ENCODE measurements at regions not wholly inside any gene's neighbourhood (a gene's known extent, or its start where the extent isn't known, plus 50 kb on each side); places are given as distances from the start of the nearest gene placed in this dataset.

DNA sequence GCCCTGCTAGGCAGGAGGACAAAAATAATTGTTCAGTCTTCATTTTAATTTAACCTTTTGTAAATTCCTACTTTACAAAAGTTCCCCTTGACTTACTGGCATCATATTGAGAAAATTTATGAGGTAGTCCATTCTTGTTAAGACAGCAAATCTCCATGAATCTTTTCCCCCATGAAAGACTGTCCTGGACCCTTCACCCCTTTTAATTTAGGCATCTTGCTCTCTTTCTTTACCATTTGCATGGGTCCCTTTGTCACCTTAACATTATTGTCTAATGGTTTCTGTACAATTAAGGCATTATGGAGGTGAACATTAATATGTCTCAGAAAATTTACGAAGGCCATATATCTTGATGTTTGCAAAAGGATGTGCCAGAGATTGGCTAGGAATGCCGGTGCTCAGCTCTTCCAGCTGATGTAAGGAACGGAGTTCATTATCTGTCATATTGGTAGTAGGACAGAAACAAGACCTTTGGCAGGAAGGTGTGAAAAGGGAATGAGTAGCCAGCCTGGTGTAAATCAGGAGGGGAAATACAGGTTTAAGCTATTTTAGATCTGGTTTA lies 382.8 kb upstream of the TSHZ2 start:
- no peak for ATAC-seq (ENCODE audit: low read depth)
- Mint-ChIP-seq H3K27ac (no peak overlapping the region), H3K36me3 (no peaks in the 10 kb centered on the region), H3K4me1 (no peaks in the 10 kb centered on the region), H3K27me3 (no peaks in the 10 kb centered on the region), H3K9me3 (peaks cover 1% of the 10 kb centered on the region), H3K4me3 (no peak overlapping the region)
- no peak for DNase-seq (ENCODE audit: low spot score in 2 of 2)

DNA sequence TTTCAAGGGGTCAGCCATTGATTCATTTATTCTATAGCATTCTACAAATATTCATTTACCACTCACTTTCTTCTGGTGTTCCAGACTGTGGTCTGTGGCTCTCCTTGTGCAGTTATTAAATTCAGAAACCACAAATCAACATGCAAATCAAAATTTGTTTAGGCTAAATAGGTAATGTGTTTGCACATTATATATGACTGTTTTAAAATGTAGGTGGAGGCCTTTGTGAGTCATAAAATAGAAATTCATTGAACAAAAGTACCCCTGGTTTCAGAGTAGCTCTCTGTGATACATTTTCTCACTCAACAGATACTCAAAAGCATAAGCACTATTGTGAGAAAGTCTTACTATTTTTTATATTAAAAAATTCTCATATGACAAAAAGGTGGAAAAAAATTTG lies 385.5 kb upstream of the TSHZ2 start:
- H3K4me3 Mint-ChIP-seq, result no peak overlapping the region
- no peak for ATAC-seq (ENCODE audit: low read depth)
- H3K27me3 Mint-ChIP-seq, result no peaks in the 10 kb centered on the region
- no peak for DNase-seq (ENCODE audit: low spot score in 2 of 2)
- H3K9me3 Mint-ChIP-seq, result peaks cover 1% of the 10 kb centered on the region
- no peaks in the 10 kb centered on the region for H3K36me3 Mint-ChIP-seq
- H3K27ac Mint-ChIP-seq, result no peak overlapping the region
- no peaks in the 10 kb centered on the region for H3K4me1 Mint-ChIP-seq

DNA sequence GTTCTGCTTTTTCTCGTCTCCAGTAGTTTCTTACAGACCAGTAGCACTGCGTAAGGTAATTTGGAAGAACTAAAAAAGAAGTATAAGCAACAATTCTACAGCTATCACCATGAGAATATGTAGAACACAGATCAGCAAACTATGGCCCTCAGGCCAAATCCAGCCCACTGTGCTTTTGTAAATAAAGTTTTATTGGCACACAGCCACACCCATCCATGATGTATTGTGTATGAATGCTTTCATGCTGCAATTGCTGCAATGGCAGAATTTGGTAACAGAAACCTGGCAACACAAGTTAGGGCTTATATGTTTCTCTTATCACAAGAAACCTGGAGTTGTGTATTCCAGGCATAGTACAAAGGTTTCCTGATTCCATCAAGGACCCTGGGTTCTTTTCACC lies 386.8 kb upstream of the TSHZ2 start:
- Mint-ChIP-seq H3K4me3 (no peak overlapping the region), H3K27me3 (no peaks in the 10 kb centered on the region), H3K27ac (no peak overlapping the region), H3K9me3 (no peaks in the 10 kb centered on the region), H3K36me3 (no peaks in the 10 kb centered on the region), H3K4me1 (no peaks in the 10 kb centered on the region)
- DNase-seq (ENCODE audit: low spot score in 2 of 2), result no peak
- no peak for ATAC-seq (ENCODE audit: low read depth)

DNA sequence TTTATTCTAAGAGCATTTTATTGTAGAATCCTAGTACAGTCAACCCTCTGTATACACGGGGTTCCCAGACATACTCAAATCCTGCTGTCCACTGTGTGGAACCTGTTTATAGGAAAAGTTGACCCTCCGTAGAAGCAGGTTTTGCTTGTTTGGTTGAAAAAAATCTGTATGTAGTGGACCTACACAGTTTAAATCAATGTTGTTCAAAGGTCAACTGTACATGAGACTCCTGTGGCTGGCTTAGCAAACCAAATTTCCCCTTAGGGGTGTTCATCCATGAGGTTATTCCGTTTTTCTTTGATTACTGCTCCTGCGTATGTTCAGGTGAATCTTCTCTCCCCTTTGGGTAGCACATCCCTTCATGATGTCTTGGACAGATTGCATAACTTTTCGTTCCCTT lies 387.0 kb upstream of the ZFP64 start:
- Mint-ChIP-seq H3K27ac (no peak overlapping the region), H3K4me1 (no peaks in the 10 kb centered on the region), H3K36me3 (no peaks in the 10 kb centered on the region), H3K9me3 (peaks cover 4% of the 10 kb centered on the region), H3K27me3 (peaks cover 1% of the 10 kb centered on the region), H3K4me3 (no peak overlapping the region)
- ATAC-seq (ENCODE audit: low read depth), result no peak
- DNase-seq (ENCODE audit: low spot score in 2 of 2), result no peak

DNA sequence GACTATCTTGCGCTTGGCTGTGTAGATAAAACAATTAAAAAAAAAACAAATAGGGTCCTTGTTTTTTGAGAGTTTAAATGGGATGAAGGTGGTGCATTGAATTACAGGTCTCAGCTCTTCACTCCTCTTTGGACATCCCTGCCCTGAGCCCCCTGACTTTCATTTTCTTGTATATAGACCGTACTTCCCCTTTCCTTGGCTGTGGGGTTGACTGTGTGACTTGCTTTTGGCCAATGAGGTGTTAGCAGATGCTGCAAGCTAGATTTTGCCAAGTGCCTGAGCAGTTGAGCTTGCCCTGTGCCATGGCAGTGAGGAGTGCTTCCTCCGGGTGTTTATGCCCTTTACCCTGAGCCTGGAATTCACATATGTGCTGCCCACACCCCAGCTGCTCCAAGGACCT lies 386.1 kb upstream of the ZFP64 start:
- Mint-ChIP-seq H3K4me1 (no peaks in the 10 kb centered on the region), H3K9me3 (peaks cover 4% of the 10 kb centered on the region), H3K4me3 (no peak overlapping the region), H3K36me3 (no peaks in the 10 kb centered on the region), H3K27me3 (peaks cover 1% of the 10 kb centered on the region), H3K27ac (no peak overlapping the region)
- ATAC-seq (ENCODE audit: low read depth) (peak; percentile 69), DNase-seq (ENCODE audit: low spot score in 2 of 2) (no peak)

DNA sequence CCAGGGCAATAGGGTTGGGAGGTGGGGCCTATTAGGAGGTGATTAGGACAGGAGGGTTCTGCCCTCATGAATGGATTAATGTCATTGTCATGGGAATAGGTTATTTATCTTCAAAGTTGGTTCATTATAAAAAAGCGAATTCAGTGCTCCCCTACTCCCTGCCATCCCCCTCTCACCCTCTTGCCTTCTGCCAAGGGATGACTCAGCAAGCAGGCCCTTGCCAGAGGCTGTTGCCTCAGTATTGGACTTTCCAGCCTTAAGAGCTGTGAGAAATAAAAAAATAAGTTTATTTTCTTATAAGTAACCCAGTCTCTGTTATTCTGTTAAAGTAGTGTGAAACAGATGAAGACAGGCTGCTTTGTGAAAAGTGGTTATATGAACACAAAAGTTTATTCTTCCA lies 381.1 kb upstream of the ZFP64 start:
- H3K9me3 Mint-ChIP-seq, result peaks cover 4% of the 10 kb centered on the region
- no peak for DNase-seq (ENCODE audit: low spot score in 2 of 2)

DNA sequence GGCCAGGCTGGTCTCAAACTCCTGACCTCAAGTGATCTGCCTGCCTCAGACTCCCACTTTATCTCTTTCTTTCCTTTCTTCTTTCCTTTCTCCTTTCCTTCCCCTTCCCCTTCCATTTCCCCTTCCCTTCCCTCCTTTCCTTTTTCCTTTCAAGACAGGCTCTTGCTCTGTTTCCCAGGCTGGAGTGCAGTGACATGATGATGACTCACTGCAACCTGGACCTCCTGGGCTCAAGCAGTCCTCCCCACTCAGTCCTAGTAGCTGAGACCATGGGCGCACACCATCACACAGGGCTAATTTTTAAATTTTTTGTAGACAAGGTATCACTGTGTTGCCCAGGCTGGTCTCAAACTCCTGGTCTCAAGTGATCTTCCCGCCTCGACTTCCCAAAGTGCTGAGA lies 377.6 kb upstream of the ZFP64 start:
- H3K9me3 Mint-ChIP-seq, result peaks cover 2% of the 10 kb centered on the region
- DNase-seq (ENCODE audit: low spot score in 2 of 2), result no peak
- H3K4me3 Mint-ChIP-seq, result no peak overlapping the region
- no peaks in the 10 kb centered on the region for H3K36me3 Mint-ChIP-seq
- no peak for ATAC-seq (ENCODE audit: low read depth)
- no peaks in the 10 kb centered on the region for H3K4me1 Mint-ChIP-seq
- H3K27me3 Mint-ChIP-seq, result peaks cover 7% of the 10 kb centered on the region
- H3K27ac Mint-ChIP-seq, result no peak overlapping the region

More for the DNA sequence above, 381.1 kb upstream of the ZFP64 start:
- H3K4me3 Mint-ChIP-seq, result no peak overlapping the region
- no peak for ATAC-seq (ENCODE audit: low read depth)
- H3K36me3 Mint-ChIP-seq, result no peaks in the 10 kb centered on the region
- H3K27me3 Mint-ChIP-seq, result peaks cover 5% of the 10 kb centered on the region
- H3K27ac Mint-ChIP-seq, result no peak overlapping the region
- H3K4me1 Mint-ChIP-seq, result no peaks in the 10 kb centered on the region

DNA sequence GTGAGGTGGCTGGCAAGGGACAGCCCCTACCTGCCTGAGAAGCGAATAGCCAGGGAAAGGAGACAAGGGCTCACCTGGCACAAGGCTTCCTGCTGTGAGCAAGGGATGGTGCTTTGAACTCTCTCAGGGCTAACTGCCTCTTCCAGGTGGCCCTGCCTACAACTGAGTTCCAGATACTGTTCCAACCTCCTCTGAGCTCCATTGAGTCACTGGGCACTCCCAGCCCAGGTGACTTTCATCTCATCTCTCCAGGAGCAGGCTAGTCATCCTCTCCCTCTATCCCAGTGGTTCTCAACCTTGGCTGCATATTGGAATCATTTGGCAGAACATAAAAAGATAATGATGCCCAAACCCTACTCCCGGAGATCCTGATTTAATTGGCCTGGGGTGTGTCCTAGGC lies 374.0 kb upstream of the ZFP64 start:
- no peak overlapping the region for H3K4me3 Mint-ChIP-seq
- no peaks in the 10 kb centered on the region for H3K36me3 Mint-ChIP-seq
- H3K27me3 Mint-ChIP-seq, result peaks cover 6% of the 10 kb centered on the region
- no peaks in the 10 kb centered on the region for H3K4me1 Mint-ChIP-seq
- no peak overlapping the region for H3K27ac Mint-ChIP-seq
- DNase-seq (ENCODE audit: low spot score in 2 of 2) (no peak), ATAC-seq (ENCODE audit: low read depth) (no peak)
- no peaks in the 10 kb centered on the region for H3K9me3 Mint-ChIP-seq

DNA sequence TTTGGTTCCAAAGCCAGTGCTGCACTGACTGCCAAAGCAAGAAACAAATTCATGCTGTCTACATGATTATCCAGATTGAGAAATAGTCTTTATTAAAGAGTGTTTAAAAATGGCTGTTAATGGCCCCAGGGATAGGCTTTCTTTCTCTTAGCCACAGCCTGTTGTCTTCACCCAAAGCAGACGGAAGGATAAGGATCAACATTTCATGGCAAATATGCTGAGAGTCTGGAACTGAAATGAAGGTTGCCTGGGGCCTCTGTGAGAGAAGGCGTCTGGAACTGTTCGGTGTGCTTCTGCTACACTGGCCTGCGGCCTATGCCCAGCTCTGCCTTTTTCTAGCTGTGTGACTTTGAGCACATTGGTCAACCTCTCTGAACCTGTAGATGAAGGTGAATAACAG lies 373.0 kb upstream of the ZFP64 start:
- DNase-seq (ENCODE audit: low spot score in 2 of 2) (no peak), ATAC-seq (ENCODE audit: low read depth) (no peak)
- Mint-ChIP-seq H3K4me1 (no peaks in the 10 kb centered on the region), H3K27ac (no peak overlapping the region), H3K27me3 (peaks cover 5% of the 10 kb centered on the region), H3K4me3 (no peak overlapping the region), H3K36me3 (no peaks in the 10 kb centered on the region), H3K9me3 (peaks cover 4% of the 10 kb centered on the region)

DNA sequence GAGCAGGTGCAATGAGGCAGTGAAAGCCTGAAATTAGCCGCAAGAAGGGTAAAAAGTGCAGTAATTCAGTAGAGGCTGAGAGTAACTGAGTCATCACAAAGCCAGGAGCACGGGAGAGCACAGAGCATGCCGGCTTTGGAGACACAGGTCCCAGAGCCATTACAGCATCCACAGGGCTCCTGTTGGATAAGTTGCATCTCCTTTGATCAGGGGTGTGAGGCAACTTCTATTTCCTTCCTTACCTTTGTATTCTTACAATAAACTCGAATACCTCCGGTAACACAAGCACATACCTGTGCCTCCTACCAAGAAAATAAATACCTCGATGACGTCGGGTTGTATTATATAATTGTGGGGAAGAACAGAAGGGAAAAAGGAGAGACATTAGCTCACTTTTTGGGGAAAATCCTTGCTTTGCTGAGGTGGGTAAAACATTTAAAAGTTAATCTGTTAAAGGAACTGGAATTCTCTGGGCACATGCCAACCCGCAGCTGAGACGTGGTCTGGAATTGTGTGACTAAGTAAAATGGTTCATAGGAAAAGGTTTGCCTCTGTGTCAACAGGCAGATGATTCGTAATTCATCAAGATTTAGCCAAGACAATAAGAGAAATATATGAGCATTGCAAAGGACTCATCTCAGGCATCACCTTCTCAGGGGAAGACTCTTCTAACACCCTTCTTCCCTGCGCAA lies 360.7 kb upstream of the ZFP64 start:
- Mint-ChIP-seq H3K36me3 (no peaks in the 10 kb centered on the region), H3K27ac (no peak overlapping the region), H3K27me3 (peaks cover 1% of the 10 kb centered on the region), H3K4me1 (no peaks in the 10 kb centered on the region), H3K4me3 (no peak overlapping the region), H3K9me3 (peaks cover 11% of the 10 kb centered on the region)
- ATAC-seq (ENCODE audit: low read depth), result no peak
- no peak for DNase-seq (ENCODE audit: low spot score in 2 of 2)

DNA sequence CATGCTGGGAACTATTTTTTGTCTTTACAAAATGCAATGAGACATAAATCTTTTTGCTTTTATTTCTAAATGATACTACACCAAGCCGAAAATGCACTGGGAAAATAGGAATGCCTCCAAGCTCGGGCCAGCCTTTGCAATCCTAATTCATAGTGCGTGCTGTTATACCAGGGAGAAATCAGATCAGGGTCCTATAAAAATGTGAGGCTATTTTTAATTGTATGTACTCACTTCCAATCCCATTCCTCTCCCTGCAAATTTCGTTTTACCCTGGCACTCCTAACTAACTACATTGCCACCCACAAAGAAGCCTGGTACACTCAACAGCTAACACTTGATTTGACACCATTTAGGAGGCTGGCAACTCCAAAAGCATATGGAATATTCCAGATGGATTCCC lies 350.6 kb upstream of the ZFP64 start:
- ATAC-seq (ENCODE audit: low read depth) (no peak), DNase-seq (ENCODE audit: low spot score in 2 of 2) (no peak)
- H3K27me3 Mint-ChIP-seq, result peaks cover 8% of the 10 kb centered on the region
- H3K9me3 Mint-ChIP-seq, result peaks cover 7% of the 10 kb centered on the region
- no peaks in the 10 kb centered on the region for H3K36me3 Mint-ChIP-seq
- H3K27ac Mint-ChIP-seq, result no peak overlapping the region
- no peak overlapping the region for H3K4me3 Mint-ChIP-seq
- H3K4me1 Mint-ChIP-seq, result no peaks in the 10 kb centered on the region

DNA sequence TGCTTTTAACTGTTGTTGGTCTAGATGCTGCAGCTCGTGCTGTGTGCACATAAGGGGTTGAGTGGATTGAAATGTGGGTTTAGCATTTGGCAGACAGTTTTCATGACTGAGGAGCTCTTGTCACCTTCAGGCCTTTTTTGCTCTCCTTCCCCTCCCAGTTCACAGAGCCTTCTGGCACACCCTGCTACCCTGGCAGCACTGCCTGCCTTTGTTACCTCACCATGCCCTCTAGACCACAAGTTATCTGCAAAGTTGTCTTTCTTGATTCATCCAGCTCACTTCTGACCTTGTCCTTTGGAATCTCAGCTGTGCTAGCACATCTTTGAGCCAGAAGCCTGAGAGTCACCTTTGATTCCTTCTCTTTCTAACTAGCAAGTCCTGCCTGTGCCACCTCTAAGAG lies 348.9 kb upstream of the ZFP64 start:
- no peak overlapping the region for H3K27ac Mint-ChIP-seq
- H3K4me3 Mint-ChIP-seq, result no peak overlapping the region
- H3K36me3 Mint-ChIP-seq, result no peaks in the 10 kb centered on the region
- H3K27me3 Mint-ChIP-seq, result peaks cover 8% of the 10 kb centered on the region
- ATAC-seq (ENCODE audit: low read depth) (no peak), DNase-seq (ENCODE audit: low spot score in 2 of 2) (no peak)
- no peaks in the 10 kb centered on the region for H3K4me1 Mint-ChIP-seq
- H3K9me3 Mint-ChIP-seq, result peaks cover 2% of the 10 kb centered on the region

DNA sequence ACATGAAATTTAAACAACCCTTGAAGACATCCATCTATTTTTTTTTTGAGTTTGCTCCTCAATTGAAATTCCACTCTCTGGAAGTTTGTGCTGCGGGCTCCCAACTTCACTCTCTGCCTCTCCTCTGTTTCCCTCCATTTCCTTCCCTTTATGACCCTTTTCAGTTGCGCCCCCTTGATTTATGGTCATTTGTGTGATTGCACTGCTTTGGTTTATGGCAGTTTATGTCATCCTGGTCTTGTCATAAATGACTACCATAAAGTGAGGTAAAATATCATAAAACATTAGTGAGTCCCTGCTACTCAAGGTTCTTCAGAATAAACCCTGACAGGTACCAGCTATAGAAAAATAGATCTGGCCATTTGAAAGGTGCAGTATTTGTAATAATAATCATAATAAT lies 348.3 kb upstream of the ZFP64 start:
- peaks cover 2% of the 10 kb centered on the region for H3K9me3 Mint-ChIP-seq
- H3K4me3 Mint-ChIP-seq, result no peak overlapping the region
- DNase-seq (ENCODE audit: low spot score in 2 of 2), result no peak
- H3K36me3 Mint-ChIP-seq, result no peaks in the 10 kb centered on the region
- no peak for ATAC-seq (ENCODE audit: low read depth)
- peaks cover 8% of the 10 kb centered on the region for H3K27me3 Mint-ChIP-seq
- no peaks in the 10 kb centered on the region for H3K4me1 Mint-ChIP-seq
- H3K27ac Mint-ChIP-seq, result no peak overlapping the region

DNA sequence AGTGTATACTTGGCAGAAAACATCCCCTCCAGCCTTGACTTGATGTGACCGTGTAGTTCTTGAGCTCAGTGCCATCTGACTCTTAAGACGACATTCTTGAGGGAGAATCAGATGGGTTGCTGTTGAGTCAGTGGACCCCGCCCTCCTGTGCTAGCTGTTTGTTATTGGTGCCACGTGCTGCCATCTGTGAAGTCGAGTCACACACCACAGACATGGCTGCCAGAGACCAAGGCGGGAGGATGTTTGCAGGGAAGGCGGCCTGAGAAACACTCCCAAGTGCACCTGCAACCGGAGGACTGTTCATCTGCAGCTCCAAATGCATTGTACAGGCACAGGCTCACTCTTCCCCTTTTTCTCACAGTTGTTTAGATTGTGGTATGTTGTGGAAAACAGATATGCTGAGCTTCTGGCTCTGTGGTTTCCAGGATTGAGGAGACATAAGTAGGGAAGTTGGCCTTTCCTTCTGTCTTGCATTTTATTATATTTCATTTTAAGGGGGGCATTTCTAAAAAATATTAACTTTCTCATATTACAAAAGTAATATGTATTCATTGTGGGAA lies 345.3 kb upstream of the ZFP64 start:
- Mint-ChIP-seq H3K36me3 (no peaks in the 10 kb centered on the region), H3K4me3 (no peak overlapping the region)
- no peak for DNase-seq (ENCODE audit: low spot score in 2 of 2)

DNA sequence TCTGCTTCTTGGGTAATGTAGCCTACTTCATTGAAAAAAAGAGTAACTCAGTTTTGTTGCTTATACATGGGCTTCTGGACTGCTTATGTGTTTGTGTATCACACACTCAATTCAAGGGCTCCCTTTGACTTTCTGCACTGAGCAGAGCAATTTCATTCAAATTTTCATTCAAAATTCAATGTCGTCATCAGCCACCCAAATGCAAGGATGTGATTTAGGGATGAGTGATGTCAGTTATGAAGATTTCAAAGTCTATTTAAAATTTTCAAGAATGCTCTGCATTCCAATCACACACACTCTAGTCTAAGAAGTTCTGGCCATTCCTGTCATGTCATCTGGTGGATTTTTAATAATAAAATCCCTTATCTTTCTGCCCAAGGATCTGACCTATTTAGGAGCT lies 344.5 kb upstream of the ZFP64 start:
- Mint-ChIP-seq H3K4me1 (peaks cover 3% of the 10 kb centered on the region), H3K27ac (no peak overlapping the region), H3K27me3 (peaks cover 6% of the 10 kb centered on the region), H3K4me3 (no peak overlapping the region), H3K36me3 (no peaks in the 10 kb centered on the region), H3K9me3 (peaks cover 3% of the 10 kb centered on the region)
- DNase-seq (ENCODE audit: low spot score in 2 of 2) (no peak), ATAC-seq (ENCODE audit: low read depth) (no peak)

More for the DNA sequence above, 345.3 kb upstream of the ZFP64 start:
- Mint-ChIP-seq H3K27ac (no peak overlapping the region), H3K4me1 (peaks cover 3% of the 10 kb centered on the region), H3K9me3 (no peaks in the 10 kb centered on the region), H3K27me3 (peaks cover 6% of the 10 kb centered on the region)
- no peak for ATAC-seq (ENCODE audit: low read depth)
